Neural cell (in vitro differentiated cells): ENCODE measurements at regions not wholly inside any gene's neighbourhood (a gene's known extent, or its start where the extent isn't known, plus 50 kb on each side); places are given as distances from the start of the nearest gene placed in this dataset.
"Not testable (repeated sequence)": the region's sequence is repeated elsewhere in the genome, so short reads cannot be mapped to it uniquely, and the experiment has no call there.

Source experiments
- H2AFZ ChIP-seq: fragments of 200-600, 300-800 bp; sonication (generic), shearing (Covaris generic); 2 replicates; pipeline ENCODE4 v1.6.0; 2014; ENCODE audit warnings: low read depth, mild to moderate bottlenecking, antibody characterized with exemption, low read length, moderate library complexity
- H3F3A ChIP-seq: fragments of 200-600 bp; shearing (Covaris generic); 2 replicates; pipeline ENCODE4 v1.6.1; 2016; ENCODE audit warnings: mild to moderate bottlenecking, moderate library complexity, mixed read lengths, antibody characterized with exemption, low read length; ENCODE audit not compliant: insufficient read depth, poor library complexity, severe bottlenecking
- H3K27ac ChIP-seq: fragments of 200-600, 300-800 bp; sonication (generic), shearing (Covaris generic); 2 replicates; pipeline ENCODE4 v1.5.1; 2014; ENCODE audit warnings: mild to moderate bottlenecking, low read length, moderate library complexity
- H3K27me3 ChIP-seq: fragments of 300-800, 200-600 bp; sonication (generic), shearing (Covaris generic); 2 replicates; pipeline ENCODE4 v1.6.0; 2014; ENCODE audit warnings: mild to moderate bottlenecking, low read depth, low read length, moderate library complexity; ENCODE audit not compliant: insufficient read depth
- H3K36me3 ChIP-seq: fragments of 300-800, 200-600 bp; sonication (generic), shearing (Covaris generic); 2 replicates; pipeline ENCODE4 v1.5.1; 2014; ENCODE audit warnings: mild to moderate bottlenecking, antibody characterized with exemption, low read length, moderate library complexity; ENCODE audit not compliant: insufficient read depth
- H3K4me2 ChIP-seq: fragments of 300-800, 200-600 bp; sonication (generic), shearing (Covaris generic); 2 replicates; pipeline ENCODE4 v1.6.0; 2014; ENCODE audit warnings: mild to moderate bottlenecking, low read length
- H3K4me3 ChIP-seq: fragments of 300-800, 200-600 bp; sonication (generic), shearing (Covaris generic); 2 replicates; pipeline ENCODE4 v1.5.1; 2014; ENCODE audit warnings: mild to moderate bottlenecking, low read length, moderate library complexity
- H3K79me2 ChIP-seq: fragments of 200-600 bp; shearing (Covaris generic); replicated peaks from 2 replicates; pipeline ENCODE4 v1.6.0; 2014; ENCODE audit warnings: mild to moderate bottlenecking, low read length, moderate library complexity; ENCODE audit not compliant: insufficient read depth
- H3K9ac ChIP-seq: fragments of 300-800, 200-600 bp; sonication (generic), shearing (Covaris generic); 2 replicates; pipeline ENCODE4 v1.6.1; 2016; ENCODE audit warnings: mild to moderate bottlenecking, low read length, mixed read lengths
- H3K9me2 ChIP-seq: fragments of 200-600 bp; shearing (Covaris generic); 2 replicates; pipeline ENCODE4 v1.6.1; 2016; ENCODE audit warnings: mild to moderate bottlenecking, low read length, mixed read lengths; ENCODE audit not compliant: insufficient read depth
- H3K9me3 ChIP-seq: fragments of 200-600, 300-800 bp; sonication (generic), shearing (Covaris generic); 2 replicates; pipeline ENCODE4 v1.6.1; 2016; ENCODE audit warnings: mild to moderate bottlenecking, mixed run types, low read length, moderate library complexity, mixed read lengths
- H4K20me1 ChIP-seq: fragments of 200-600 bp; shearing (Covaris generic); 2 replicates; pipeline ENCODE4 v1.6.1; 2016; ENCODE audit warnings: mild to moderate bottlenecking, mixed run types; ENCODE audit not compliant: insufficient read depth
- CTCF ChIP-seq: fragments of 450-650 bp; IDR thresholded peaks from 2 replicates; pipeline ENCODE4 v1.5.1; 2014; ENCODE audit warnings: antibody characterized with exemption, mild to moderate bottlenecking, moderate library complexity; ENCODE audit not compliant: poor library complexity, severe bottlenecking
- EP300 ChIP-seq: fragments of 450-650 bp; conservative IDR thresholded peaks from 2 replicates; pipeline ENCODE4 v1.6.1; 2014; ENCODE audit warnings: antibody characterized with exemption, mild to moderate bottlenecking, moderate library complexity; ENCODE audit not compliant: poor library complexity, severe bottlenecking
- EZH2 ChIP-seq: fragments of 200-600, 300-800 bp; shearing (Covaris generic), sonication (generic); IDR thresholded peaks from 2 replicates; pipeline ENCODE4 v1.6.1; 2014; ENCODE audit warnings: antibody characterized with exemption, low read length, borderline replicate concordance, mild to moderate bottlenecking; ENCODE audit not compliant: insufficient read depth, poor library complexity, severe bottlenecking
- MXI1 ChIP-seq: fragments of 450-650 bp; conservative IDR thresholded peaks from 2 replicates; pipeline ENCODE4 v1.6.1; 2014; ENCODE audit warnings: antibody characterized with exemption, mild to moderate bottlenecking; ENCODE audit not compliant: poor library complexity, severe bottlenecking
- POLR2AphosphoS5 ChIP-seq: IDR thresholded peaks from 2 replicates; pipeline ENCODE4 v1.6.1; 2012
- RAD21 ChIP-seq: fragments of 450-650 bp; conservative IDR thresholded peaks from 2 replicates; pipeline ENCODE4 v1.6.1; 2014; ENCODE audit warnings: antibody characterized with exemption, mild to moderate bottlenecking, moderate library complexity
- SMC3 ChIP-seq: fragments of 450-650 bp; conservative IDR thresholded peaks from 2 replicates; pipeline ENCODE4 v1.6.1; 2014; ENCODE audit warnings: antibody characterized with exemption, mild to moderate bottlenecking, moderate library complexity; ENCODE audit not compliant: poor library complexity
- TAF1 ChIP-seq: IDR thresholded peaks from 2 replicates; pipeline ENCODE4 v1.6.1; 2012; ENCODE audit warnings: low read depth
- TF ChIP-seq, protein P1 (sequence below): IDR thresholded peaks from 2 replicates; pipeline ENCODE4 v1.6.1; 2012; ENCODE audit warnings: borderline replicate concordance

DNA sequence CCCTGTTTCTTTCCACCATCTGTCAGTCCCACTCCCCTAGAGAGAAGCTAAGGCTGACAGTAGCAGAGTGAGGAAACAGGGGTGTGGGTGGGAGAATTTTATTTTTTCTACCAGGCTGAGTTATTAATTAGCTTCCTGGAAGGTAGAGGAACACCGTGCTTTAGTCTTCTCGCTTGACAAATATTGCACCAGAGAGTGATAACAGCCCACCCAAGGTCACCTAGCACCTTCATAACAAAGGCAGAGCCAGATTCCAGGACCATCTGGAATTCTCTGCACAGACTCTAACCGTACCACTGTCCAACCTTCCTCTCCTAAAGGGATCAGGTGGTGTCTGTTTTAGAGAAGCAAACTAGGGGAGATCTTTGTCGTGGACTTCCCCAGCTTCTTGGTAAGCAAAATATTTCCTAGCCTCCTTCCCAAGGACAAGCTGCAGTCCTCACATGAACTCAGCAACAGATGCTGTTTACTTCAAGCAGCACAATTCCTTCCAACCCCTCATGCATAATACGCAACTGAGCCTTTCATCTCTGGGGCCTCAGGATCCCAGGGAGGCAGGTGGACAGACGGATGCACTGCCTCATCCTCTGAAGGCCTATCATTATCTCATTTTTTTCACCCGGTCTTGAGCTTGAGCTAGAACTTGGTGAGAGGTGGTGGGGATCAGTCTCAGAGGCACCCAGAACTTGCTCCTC, 308.7 kb upstream of the BRINP1 start:
- no peaks in the 10 kb centered on the region for H3K9me2 ChIP-seq
- no peaks in the 10 kb centered on the region for H3K36me3 ChIP-seq
- H3K4me3 ChIP-seq: no peak overlapping the region
- H3F3A ChIP-seq: no peaks in the 10 kb centered on the region
- no peaks in the 10 kb centered on the region for H3K79me2 ChIP-seq
- no peak for TF ChIP-seq RAD21
- TF ChIP-seq POLR2AphosphoS5: no peak
- TF ChIP-seq EP300: no peak
- TF ChIP-seq TAF1: no peak
- TF ChIP-seq SMC3: no peak
- TF ChIP-seq, protein P1, sequence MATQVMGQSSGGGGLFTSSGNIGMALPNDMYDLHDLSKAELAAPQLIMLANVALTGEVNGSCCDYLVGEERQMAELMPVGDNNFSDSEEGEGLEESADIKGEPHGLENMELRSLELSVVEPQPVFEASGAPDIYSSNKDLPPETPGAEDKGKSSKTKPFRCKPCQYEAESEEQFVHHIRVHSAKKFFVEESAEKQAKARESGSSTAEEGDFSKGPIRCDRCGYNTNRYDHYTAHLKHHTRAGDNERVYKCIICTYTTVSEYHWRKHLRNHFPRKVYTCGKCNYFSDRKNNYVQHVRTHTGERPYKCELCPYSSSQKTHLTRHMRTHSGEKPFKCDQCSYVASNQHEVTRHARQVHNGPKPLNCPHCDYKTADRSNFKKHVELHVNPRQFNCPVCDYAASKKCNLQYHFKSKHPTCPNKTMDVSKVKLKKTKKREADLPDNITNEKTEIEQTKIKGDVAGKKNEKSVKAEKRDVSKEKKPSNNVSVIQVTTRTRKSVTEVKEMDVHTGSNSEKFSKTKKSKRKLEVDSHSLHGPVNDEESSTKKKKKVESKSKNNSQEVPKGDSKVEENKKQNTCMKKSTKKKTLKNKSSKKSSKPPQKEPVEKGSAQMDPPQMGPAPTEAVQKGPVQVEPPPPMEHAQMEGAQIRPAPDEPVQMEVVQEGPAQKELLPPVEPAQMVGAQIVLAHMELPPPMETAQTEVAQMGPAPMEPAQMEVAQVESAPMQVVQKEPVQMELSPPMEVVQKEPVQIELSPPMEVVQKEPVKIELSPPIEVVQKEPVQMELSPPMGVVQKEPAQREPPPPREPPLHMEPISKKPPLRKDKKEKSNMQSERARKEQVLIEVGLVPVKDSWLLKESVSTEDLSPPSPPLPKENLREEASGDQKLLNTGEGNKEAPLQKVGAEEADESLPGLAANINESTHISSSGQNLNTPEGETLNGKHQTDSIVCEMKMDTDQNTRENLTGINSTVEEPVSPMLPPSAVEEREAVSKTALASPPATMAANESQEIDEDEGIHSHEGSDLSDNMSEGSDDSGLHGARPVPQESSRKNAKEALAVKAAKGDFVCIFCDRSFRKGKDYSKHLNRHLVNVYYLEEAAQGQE: no peak
- TF ChIP-seq MXI1: no peak
- no peak for TF ChIP-seq EZH2
- no peak for TF ChIP-seq CTCF
- no peak overlapping the region for H3K4me2 ChIP-seq
- H4K20me1 ChIP-seq: no peaks in the 10 kb centered on the region
- H3K9ac ChIP-seq: no peak overlapping the region
- H3K27ac ChIP-seq: no peak overlapping the region
- H2AFZ ChIP-seq: no peak overlapping the region
- H3K9me3 ChIP-seq: no peaks in the 10 kb centered on the region
- H3K27me3 ChIP-seq: no peaks in the 10 kb centered on the region

DNA sequence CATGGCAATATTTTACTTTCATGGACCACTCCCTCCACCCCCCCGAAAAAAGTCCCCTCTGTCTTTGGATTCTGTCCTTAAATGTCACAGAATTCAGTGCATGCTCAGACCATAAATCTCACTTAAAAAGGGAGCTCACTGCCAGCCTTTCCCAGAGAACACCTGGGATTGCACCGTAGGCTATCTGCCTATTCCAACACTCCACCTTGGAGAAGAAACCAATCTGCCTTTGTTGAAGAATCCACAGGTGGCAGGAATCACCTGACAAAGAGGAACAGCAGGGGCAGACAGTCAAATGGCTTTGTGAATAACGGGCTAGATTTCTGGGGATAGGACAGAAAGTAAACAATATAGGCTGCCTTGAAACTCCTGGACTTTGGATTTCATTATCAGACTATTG, 306.7 kb upstream of the BRINP1 start:
- Histone ChIP-seq H3K27me3 (no peaks in the 10 kb centered on the region), H3K79me2 (no peaks in the 10 kb centered on the region), H3K36me3 (no peaks in the 10 kb centered on the region), H3K9me2 (no peaks in the 10 kb centered on the region), H4K20me1 (no peaks in the 10 kb centered on the region), H3F3A (no peaks in the 10 kb centered on the region), H3K9ac (no peak overlapping the region), H3K4me3 (no peak overlapping the region), H3K9me3 (no peaks in the 10 kb centered on the region), H3K27ac (no peak overlapping the region), H2AFZ (no peak overlapping the region), H3K4me2 (no peak overlapping the region)
- TF ChIP-seq MXI1 (no peak), EP300 (no peak), RAD21 (no peak), TAF1 (no peak), EZH2 (no peak), CTCF (no peak), POLR2AphosphoS5 (no peak), SMC3 (no peak)
- TF ChIP-seq, protein P1: no peak

- H3K27ac ChIP-seq, H3K4me3 ChIP-seq, H4K20me1 ChIP-seq, H3K36me3 ChIP-seq, H3K27me3 ChIP-seq, H2AFZ ChIP-seq, H3F3A ChIP-seq, H3K9ac ChIP-seq, H3K9me2 ChIP-seq, H3K9me3 ChIP-seq, H3K79me2 ChIP-seq, H3K4me2 ChIP-seq: not testable (repeated sequence)
These were observed 303.5 kb upstream of the BRINP1 start for GRCh38 chr9:119672763-119673162.
